ENCODE measurements at regions not wholly inside any gene's neighbourhood (a gene's known extent, or its start where the extent isn't known, plus 50 kb on each side); places are given as distances from the start of the nearest gene placed in this dataset.

DNA sequence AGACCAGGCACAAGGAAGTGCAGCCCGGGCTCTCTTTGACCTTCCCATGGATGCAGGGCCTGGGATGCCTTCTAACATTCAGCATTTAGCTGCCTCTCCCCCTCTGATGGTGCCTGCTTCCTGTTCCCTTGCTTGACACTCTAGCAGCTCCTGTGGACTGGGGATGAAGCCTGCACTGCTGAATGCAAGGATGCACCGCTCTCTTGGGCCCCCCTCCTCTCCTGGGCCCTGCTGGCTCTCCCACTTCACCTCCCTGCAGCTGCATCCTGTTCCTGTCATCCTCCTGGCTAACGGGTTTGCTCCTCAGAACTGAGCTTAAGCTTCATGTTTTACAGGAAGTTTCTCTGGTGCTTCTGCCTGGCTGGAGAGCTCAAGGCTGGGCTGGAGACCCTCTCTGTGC, 254.1 kb downstream of the TSN start:
- no peak overlapping the region for H3K4me3 ChIP-seq (ENCODE audit: low read depth, low read length)
- TF ChIP-seq ZNF645 (tag by site-specific recombination; IDR thresholded peaks at IDR 0.05): no peak
- TF ChIP-seq ZNF335 (tag by site-specific recombination; conservative IDR thresholded peaks at IDR 0.05): no peak
- TF ChIP-seq ZNF621 (tag by site-specific recombination; IDR thresholded peaks at IDR 0.05): no peak
- TF ChIP-seq ZNF18 (tag by site-specific recombination; IDR thresholded peaks at IDR 0.05): no peak
- TF ChIP-seq ZNF394 (tag by site-specific recombination; IDR thresholded peaks at IDR 0.05; ENCODE audit: borderline replicate concordance): no peak
- TF ChIP-seq ZNF600 (tag by site-specific recombination; IDR thresholded peaks at IDR 0.05): no peak
- no peak for TF ChIP-seq ZNF791 (tag by site-specific recombination; IDR thresholded peaks at IDR 0.05)
- no peak for TF ChIP-seq ZNF24 (tag by site-specific recombination; IDR thresholded peaks at IDR 0.05)
- no peak for TF ChIP-seq ZSCAN30 (tag by site-specific recombination; IDR thresholded peaks at IDR 0.05)
- no peak for TF ChIP-seq ZBTB11 (tag by site-specific recombination; conservative IDR thresholded peaks at IDR 0.05; ENCODE audit: low read depth)
- TF ChIP-seq, protein P1, sequence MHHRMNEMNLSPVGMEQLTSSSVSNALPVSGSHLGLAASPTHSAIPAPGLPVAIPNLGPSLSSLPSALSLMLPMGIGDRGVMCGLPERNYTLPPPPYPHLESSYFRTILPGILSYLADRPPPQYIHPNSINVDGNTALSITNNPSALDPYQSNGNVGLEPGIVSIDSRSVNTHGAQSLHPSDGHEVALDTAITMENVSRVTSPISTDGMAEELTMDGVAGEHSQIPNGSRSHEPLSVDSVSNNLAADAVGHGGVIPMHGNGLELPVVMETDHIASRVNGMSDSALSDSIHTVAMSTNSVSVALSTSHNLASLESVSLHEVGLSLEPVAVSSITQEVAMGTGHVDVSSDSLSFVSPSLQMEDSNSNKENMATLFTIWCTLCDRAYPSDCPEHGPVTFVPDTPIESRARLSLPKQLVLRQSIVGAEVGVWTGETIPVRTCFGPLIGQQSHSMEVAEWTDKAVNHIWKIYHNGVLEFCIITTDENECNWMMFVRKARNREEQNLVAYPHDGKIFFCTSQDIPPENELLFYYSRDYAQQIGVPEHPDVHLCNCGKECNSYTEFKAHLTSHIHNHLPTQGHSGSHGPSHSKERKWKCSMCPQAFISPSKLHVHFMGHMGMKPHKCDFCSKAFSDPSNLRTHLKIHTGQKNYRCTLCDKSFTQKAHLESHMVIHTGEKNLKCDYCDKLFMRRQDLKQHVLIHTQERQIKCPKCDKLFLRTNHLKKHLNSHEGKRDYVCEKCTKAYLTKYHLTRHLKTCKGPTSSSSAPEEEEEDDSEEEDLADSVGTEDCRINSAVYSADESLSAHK (tag by site-specific recombination; IDR thresholded peaks at IDR 0.05): no peak
- no peak for TF ChIP-seq ZNF404 (tag by site-specific recombination; IDR thresholded peaks at IDR 0.05)
- TF ChIP-seq HOXD13 (CRISPR knock-in tag; IDR thresholded peaks at IDR 0.05; ENCODE audit: borderline replicate concordance): no peak
- no peak for TF ChIP-seq ZNF768 (tag by site-specific recombination; IDR thresholded peaks at IDR 0.05)
- TF ChIP-seq ZNF138 (tag by site-specific recombination; IDR thresholded peaks at IDR 0.05; ENCODE audit: borderline replicate concordance): no peak
- TF ChIP-seq ZNF132 (tag by site-specific recombination; IDR thresholded peaks at IDR 0.05; ENCODE audit: borderline replicate concordance): no peak
- no peak for TF ChIP-seq ZNF146 (tag by site-specific recombination; IDR thresholded peaks at IDR 0.05)
- no peak for TF ChIP-seq ZNF747 (tag by site-specific recombination; IDR thresholded peaks at IDR 0.05)
- no peaks in the 10 kb centered on the region for H3K9me3 ChIP-seq (ENCODE audit: control insufficient read depth, insufficient read depth, low read depth, low read length)
- no peaks in the 10 kb centered on the region for H3K36me3 ChIP-seq (ENCODE audit: control insufficient read depth in 2 of 2, insufficient read depth in 1 of 2, low read length in 2 of 2)
- CTCF ChIA-PET: no interaction called here
- POLR2A ChIA-PET: no interaction called here
- H3K4me1 ChIP-seq (ENCODE audit: control insufficient read depth, insufficient read depth, low read length): no peaks in the 10 kb centered on the region
- H3K27ac ChIP-seq (ENCODE audit: extremely low read depth, low read depth, low read length): no peak overlapping the region
